ENCODE measurements at regions not wholly inside any gene's neighbourhood (a gene's known extent, or its start where the extent isn't known, plus 50 kb on each side); places are given as distances from the start of the nearest gene placed in this dataset.
"Not testable (repeated sequence)": the region's sequence is repeated elsewhere in the genome, so short reads cannot be mapped to it uniquely, and the experiment has no call there.

DNA sequence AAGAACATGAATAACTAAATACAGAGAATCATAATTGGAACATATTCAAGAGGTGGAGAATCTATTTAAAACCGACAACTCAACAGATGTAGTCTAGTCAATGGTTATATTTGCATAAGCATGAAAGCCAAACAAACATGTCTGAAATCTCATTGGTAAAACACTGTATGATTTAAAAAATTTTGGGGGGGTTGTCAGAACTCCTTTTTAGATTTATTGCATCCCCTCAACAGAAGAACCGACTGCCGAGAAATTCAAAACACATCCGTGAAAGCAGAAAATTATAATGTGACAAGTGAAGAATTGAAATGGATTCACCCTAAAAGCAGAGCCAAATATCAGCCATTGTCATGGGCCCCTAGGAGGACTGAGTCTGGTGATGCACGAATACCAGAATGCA, 633.4 kb upstream of the KCNMB2 start:
- no peak for DNase-seq (ENCODE audit: low spot score)

DNA sequence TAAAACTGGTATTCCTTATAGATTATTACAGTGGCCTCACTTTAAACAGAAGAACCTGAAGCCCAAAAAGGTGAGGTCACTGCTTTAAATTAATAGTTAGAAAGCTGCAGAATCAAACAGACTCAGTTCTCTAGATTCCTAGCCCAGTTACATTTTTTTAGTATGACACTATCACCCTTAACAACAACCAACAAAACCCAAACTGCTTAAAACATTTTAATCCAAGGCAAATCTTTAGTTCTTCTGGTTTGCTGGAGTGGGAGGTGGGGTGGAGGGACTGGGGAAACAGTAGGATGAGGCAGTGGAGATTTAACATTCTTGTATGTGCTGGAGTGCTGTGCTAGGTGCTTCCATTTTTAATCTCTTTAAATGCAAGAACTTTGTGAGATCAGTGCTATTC, 631.6 kb upstream of the KCNMB2 start:
- no peak for DNase-seq (ENCODE audit: low spot score)

DNA sequence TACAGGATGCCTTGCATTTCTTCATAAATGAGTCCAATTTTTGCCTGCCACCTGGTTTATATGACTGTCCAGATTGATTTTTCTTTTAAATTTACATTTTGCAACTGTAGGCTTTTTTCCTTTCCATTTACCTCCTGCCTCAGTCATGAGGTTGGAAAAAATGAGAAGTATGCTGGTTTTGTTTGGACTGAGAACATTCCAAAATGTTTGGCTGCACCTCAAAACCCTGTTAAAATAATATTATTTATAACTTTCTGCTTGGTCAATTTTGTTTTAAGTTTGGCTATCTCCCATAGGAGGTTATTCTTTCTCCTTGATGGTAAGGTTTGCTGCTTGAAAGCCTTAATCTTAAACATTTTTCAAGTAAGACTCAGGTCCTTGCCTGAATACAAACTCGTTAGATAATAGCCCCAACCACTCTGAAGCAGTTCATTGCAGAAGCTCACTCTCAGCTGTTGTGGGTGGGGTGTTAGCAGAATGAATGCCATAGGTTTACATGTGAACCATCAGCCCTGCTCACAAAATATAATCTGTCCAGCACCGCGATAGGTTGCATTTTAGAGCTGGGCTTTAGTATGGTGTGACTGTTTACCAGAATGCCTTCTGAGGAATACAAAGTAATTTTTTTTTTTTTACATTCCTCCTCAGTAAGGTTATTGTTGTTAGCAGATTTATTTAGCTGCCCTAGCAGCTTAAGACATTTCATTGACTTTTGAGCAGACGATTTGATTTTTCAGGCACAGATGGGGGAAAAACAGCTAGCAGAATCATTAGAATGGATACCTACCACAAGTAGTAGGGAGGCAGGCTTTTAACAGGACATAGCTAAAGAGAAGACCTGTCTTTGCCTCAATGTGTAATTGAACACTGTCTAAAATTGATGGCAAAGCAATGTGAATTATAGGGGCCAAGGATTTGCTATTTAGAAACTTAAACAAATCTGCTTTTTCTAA, 630.8 kb upstream of the KCNMB2 start:
- DNase-seq (ENCODE audit: low spot score): peak; percentile 8

DNA sequence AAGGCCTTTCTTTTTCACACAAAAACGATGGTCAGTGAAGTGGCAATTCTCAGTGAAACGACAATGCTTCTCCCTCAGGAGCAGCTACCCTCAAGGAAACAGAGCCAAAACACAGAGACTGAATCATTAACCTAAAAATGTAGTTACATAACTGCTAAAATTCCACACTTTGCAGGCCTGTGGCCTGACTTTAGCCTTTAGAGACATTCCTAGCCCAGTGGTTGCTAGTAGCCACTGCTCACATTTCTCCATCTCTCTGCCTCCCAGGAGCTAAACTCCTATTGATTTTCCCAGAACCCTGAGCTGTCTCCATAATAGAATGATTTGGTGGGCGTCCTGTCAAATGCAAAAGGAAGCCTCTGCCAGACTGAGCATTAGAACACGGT, 630.1 kb upstream of the KCNMB2 start:
- DNase-seq (ENCODE audit: low spot score): peak; percentile 74

DNA sequence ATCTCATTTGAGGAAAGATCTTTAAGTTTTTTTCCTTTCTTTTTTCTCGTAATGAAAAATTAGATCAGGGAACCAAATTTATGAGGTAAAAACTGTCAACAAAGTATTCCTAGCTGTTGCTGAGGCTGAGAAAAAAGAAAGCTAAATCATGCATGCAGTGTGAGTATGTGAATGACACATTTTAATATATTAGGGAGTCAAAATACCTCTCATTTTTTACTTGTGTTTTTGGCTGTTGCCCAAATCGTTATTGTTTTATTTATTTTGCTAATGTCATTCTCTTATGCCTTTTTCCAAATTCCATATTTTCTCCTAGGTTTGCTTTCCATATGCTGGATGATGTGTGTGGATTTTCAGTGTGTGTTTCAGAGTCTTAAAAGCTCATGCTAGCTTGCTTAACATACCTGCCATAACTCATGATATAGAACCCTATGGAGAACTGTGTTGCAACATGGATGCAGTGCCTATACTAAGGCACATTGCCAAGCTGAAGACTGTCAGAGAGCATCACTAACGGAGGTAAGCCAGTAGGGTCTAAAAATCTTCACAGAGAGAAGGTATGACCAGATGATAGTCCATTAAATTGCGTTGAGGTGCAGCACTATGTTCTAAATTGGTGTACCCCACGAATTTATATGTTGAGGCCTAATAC, 629.5 kb upstream of the KCNMB2 start:
- DNase-seq (ENCODE audit: low spot score): no peak

DNA sequence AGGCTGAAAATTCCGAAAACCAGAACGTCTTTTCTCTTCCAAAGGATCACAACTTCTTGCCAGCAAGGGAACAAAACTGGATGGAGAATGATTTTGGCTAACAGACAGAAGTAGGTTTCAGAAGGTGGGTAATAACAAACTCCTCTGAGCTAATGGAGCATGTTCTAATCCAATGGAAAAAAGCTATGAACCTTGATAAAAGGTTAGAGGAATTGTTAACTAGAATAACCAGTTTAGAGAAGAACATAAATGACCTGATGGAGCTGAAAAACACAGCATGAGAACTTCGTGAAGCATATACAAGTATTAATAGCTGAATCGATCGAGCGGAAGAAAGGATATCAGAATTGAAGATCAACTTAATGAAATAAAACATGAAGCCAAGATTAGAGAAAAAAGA, 626.7 kb upstream of the KCNMB2 start:
- not testable (repeated sequence) for DNase-seq (ENCODE audit: low spot score)

DNA sequence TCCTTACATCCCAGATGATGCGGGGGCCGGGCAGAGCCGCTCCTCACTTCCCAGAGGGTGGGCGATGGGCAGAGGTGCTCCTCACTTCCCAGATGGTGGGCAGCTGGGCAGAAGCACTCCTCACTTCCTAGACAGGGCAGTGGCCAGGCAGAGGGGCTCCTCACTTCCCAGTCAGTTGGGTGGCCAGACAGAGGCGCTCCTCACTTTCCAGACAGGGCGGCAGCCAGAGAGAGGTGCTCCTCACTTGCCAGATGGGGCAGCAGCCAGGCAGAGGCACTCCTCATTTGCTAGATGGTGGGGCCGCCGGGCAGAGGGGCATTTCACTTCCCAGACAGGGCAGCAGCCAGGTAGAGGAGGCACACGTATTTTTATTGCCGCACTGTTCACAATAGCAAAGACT, 622.0 kb upstream of the KCNMB2 start:
- no peak for DNase-seq (ENCODE audit: low spot score)

DNA sequence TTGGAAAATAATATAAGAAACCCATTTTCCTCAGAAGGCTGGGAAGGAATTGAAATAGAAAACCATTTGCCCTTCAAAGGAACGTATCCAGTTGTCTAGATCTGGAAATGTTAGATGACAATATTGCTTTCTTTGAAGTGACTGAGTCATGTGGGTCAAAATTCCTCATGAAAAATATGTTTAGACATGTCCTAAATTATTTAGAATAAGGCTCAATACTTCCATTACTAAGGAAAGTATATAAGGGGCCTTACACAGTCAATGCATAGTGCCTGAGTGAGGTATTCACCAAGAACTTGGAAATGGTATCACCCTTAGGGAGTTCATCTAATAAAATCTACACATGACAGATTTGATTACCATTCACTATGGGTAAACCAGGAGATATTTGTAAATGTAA, 619.8 kb upstream of the KCNMB2 start:
- no peak for DNase-seq (ENCODE audit: low spot score)

DNA sequence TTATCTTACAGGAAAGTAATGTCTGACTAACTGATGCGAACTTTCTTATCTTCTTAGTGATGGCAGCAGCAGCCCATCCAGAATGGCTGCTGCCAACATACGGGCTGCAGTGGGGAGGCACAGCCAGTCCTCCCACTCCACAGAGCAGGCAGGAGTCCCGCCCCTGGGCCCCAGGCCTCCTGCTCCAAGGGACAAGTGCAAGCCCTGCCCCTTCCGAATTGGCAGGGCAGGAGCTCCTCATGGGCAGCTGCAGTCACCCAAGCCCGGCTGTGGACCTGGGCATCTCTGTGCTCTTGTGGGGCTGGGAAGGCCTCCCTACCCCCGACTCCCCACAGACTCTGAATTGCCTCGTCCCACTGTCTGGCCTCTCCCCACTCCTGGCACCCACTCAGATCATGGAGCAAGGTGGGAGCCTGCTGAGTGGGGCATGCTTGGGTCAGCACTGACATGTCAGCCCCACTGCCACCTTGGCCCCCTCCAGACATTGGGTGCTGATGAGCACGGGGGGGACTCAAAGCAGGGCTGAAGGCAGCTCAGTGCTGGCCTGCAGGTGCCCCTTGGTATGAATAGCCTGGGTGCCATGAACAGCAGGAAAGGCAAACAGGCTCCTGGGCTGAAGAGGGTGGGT, 618.9 kb upstream of the KCNMB2 start:
- DNase-seq (ENCODE audit: low spot score): no peak

DNA sequence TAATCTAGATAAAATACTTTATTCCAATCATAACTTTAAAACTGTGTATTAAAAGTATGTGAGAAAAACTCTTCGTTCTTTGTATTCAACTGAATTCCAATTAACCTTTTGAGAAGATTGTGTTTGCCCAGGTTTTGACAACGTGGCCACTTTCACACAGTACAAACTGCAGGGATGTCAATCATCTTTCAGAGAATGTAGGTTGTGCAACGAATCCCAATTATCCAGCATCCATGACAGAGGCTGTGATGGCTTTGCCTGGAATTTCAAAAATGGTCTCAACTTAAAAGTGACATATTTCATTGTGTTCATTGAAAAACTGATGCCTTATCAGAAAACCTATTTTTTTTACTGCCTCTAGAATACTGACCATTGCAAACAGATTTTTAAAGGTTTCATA, 615.1 kb upstream of the KCNMB2 start:
- DNase-seq (ENCODE audit: low spot score): no peak

DNA sequence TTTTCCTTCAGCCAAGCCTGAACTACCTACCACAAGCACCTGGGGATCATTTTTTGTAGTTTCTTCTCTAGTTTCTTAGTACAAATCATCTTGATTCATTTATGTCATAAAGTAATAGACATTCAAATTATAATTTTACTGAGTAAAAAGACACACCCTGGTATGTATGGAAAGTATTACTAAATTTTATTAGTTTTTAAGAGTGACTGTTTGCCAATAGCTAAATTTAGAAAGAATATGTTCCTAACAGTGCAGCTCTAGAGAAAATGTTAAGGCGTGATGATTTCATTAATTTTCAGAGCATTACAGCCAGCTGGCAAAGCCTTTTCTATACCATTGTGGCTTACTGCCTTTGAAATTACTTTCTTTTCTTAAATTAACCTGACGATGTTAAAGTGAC, 612.0 kb upstream of the KCNMB2 start:
- no peak for DNase-seq (ENCODE audit: low spot score)

DNA sequence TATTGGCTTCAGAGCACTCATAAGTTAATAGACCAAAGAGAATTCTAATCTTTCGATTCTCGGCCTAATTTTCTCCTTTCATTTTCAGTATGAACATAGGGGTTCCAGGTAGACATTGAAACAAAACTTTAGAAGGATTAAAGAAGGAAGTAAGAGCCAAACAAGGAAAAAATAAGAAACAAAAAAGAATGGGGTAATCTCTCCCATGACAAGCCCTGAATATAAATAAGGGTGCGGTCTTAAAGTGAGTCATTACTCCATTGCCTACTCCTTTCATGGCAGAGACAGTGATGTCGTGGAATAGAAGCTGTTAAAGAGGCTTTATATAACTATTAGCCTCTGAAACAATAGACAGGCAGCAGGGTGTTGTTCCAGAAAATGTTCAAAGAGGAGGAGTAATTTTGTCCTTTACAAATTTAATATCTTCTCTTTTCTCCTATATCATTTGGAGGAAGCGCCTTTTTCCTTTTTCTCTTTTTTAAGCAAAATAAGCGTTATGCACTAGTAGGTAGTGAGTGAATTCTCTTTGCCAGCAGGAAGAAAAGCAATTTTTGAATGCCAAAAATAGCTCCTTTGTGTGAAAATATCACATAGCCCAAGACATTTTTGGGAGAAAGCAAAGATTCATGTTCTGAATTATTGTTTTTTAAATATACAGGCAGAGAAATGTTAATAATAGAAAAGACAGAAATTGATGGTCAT, 607.9 kb upstream of the KCNMB2 start:
- DNase-seq (ENCODE audit: low spot score): peak; percentile 11

DNA sequence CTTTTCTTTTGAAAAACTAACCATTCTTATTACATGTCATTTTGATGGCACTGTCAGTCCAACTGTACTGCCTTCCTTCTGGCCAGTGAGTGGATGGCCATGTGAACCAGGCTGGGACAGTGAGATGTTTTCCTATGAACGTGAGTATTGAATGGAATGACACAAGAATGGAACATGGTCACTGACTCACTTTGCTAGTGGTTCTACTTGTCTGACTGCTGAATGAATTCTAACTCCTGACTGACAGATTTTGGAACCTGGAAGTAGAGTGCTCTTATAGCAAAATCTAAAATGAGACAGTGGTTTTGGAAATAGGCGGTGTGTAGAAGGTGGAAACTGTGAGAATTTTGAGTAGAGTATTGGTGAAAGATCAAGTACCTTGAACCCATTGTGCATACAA, 606.9 kb upstream of the KCNMB2 start:
- DNase-seq (ENCODE audit: low spot score): no peak

DNA sequence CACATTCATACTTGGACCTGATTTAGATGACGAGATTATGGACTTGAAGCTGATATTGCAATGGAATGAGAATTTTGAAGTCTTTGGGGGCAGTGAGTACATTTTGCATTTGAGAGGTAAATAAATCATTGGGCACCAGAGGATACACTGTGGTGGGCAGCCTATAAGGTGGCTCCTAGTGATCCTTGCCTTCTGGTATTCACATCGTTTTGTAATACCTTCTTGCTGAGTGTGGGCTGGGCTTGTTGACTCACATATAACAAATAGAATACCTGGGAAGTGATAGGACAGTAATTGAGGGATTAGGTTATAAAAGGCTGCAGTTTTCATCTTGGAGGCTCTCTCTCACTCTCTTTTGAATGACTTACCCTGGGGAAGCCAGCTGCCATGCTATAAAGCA, 605.5 kb upstream of the KCNMB2 start:
- DNase-seq (ENCODE audit: low spot score): no peak

DNA sequence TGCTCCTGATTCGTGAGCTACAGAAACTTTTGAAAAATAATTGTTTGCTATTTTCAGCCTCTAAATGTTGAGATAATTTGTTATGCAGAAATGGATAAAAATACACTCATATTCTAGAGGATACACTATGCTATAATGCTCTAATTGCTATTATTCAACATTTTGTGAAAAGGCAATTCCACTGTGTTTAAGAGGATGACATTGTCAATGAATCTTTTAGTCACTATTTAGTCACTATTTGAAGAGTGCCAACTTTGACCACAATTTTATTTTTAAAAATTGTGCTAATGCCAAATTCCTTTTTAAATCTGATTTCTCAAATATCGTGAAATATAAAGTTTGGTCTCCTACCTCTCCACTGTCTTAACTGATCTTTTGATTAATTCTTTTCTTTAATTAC, 604.9 kb upstream of the KCNMB2 start:
- DNase-seq (ENCODE audit: low spot score): no peak

DNA sequence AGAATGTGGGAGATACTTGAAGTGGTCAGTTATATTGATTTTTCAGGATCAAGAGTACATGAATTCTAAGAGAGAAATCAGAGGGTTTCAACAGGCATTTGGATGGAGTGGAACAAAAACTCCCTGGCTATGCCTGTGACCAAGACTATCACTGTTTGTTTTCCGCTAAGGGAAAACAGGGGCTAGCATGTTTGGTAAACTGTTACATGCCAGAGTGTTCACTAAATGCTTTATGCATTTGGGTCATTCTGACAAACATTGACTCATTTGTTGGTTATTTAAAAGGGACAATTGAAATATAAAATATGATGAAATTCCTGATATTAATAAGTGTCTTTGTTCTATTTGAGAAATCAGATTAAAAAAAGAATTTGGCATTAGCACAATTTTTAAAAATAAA, 603.9 kb upstream of the KCNMB2 start:
- no peak for DNase-seq (ENCODE audit: low spot score)

DNA sequence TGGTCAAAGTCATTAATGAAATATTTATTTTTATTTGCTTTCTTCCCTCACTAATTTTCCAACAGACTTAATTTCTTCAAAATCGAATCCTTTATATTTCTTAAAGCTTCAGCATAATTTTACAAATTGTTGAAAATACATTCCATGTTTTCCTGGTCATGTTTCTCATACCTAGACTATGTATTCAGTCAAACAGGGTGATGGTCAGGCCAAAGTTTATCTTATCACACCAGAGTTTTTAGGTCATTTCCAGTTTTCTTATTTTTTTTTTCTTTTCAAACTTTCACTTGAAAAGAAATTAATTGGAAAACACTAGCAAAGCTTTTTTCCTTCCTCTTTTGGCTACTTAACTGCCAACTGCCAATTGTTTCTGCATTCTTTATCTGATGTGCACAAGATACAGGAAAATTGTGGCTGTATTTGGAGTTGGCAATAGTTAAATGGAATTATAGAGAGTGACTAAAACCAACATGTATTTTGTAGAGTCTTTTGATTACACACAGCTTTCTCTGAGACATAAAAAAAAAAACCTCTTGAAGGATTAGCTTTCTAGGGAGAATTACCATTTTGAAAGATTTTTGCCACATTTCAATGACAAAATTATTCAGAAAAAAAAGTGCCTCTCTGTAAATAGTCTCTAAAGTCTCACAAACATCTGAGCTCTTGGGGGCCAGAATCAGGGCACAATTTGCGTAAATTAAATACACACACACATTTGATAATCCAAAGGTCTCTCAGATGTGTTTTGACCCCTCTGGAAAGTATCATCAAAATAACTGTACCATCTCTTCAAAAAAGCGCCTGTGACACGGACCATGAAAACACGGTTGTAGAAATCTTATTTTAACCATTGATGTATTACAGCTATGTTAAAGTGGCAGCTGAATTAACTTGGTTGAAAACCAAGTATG, 603.2 kb upstream of the KCNMB2 start:
- DNase-seq (ENCODE audit: low spot score): no peak

DNA sequence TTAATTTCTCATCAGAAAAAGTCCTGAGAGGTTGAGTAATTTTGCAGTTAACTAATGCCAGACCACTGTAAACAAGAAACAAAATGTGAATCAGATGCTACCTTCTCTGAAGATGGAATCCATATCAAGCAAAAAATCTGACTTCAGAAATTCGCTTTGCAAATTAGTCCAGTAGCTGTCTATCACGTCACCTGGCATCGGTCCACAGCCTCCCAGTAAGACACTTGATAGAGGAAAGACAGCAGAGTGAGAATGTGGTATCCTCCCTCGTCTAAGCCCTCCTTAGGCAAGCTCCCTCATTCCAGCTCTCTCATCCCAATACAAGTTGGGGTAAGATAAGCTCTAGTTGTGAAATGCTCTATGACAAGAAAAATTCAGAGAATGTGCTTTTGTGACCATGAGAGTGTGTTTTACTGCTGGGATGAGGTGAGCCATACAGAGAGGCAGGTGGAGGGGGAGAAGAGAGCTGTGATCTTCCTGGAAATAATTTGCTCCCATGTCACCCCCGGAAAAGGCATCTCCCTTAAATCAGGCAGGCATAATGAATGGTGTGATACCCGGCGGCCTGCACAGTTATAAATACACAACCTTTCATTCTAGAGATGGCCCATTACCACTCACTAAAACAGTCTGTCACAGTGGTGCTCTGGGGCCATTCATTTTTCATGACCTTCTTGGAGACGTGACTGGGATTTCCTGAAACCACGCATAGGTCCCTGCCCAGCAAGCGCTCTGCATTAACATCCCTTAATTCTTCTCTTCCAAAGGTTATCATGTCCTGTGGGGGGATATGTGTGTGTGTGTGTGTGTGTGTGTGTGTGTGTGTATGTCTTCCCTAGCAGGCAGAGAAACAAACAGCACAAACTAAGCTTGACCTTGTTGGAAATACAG, 602.0 kb upstream of the KCNMB2 start:
- peak; percentile 14 for DNase-seq (ENCODE audit: low spot score)

DNA sequence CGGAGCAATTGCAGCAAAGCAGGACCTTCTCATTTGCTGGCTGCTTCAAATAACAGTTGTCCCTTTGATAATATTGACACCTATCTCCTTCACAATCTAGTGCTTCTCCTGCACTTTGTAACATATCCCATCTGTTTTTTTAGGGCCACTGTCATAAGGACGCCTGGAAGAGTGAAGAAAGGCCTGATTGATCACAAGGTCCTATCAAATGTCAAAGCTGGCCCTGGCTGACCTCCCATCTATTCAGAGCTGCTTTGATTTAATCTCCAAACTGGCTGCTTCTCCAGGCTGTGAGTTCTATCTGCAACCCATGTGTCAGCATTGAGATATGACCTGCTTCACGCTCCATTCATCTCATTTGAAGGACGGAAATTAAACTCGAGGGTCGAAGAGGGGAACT, 601.2 kb upstream of the KCNMB2 start:
- no peak for DNase-seq (ENCODE audit: low spot score)

DNA sequence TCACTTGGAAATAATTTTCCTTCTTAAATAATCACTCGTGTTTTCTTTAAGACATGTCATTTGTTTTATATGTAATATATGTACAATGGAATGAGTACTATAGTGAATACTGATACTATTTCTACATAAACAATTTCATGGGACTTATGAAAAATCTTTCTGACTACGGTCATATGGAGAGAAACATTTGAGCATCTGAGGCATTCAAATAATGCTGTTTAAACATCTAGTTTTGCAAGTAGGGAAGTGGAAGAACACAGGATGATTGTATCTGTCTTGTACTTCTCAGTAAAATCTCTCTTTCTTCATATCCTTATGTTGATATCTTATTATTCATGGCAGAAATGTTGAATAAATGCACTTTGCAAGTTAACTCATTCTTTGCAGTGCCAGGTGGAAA, 599.5 kb upstream of the KCNMB2 start:
- no peak for DNase-seq (ENCODE audit: low spot score)

Data from cerebellar cortex (tissue), 1 donor.